Fibroblast of lung (primary cell): ENCODE measurements at regions not wholly inside any gene's neighbourhood (a gene's known extent, or its start where the extent isn't known, plus 50 kb on each side); places are given as distances from the start of the nearest gene placed in this dataset.
A peak's percentile ranks its signal among the peaks of the same experiment; 100 is the strongest.

ENCODE experiments used
- DNase-seq, 2 donors: peaks; one replicate each; pipeline versions ENCODE4 v3.0.0 to v3.0.0-alpha.2; 2010; ENCODE audit warnings: low read depth in 2 of 2
- H2AFZ ChIP-seq: 2 replicates; pipeline ENCODE4 v1.5.1; 2012; ENCODE audit warnings: low read length, control low read depth, inconsistent platforms
- H3K27ac ChIP-seq: 2 replicates; pipeline ENCODE4 v1.5.1; 2011; ENCODE audit warnings: low read length, control low read depth; ENCODE audit not compliant: insufficient read depth
- H3K27me3 ChIP-seq: 2 replicates; pipeline ENCODE4 v1.5.1; 2011; ENCODE audit warnings: mild to moderate bottlenecking, low read length; ENCODE audit not compliant: control insufficient read depth, insufficient read depth
- H3K36me3 ChIP-seq: 2 replicates; pipeline ENCODE4 v1.5.1; 2011; ENCODE audit warnings: low read length; ENCODE audit not compliant: control insufficient read depth, insufficient read depth
- H3K4me1 ChIP-seq: 2 replicates; pipeline ENCODE4 v1.5.1; 2011; ENCODE audit warnings: low read length; ENCODE audit not compliant: control insufficient read depth, insufficient read depth; ENCODE audit errors: extremely low read depth
- H3K4me2 ChIP-seq: 2 replicates; pipeline ENCODE4 v1.5.1; 2011; ENCODE audit warnings: low read length, control low read depth; ENCODE audit not compliant: insufficient read depth; ENCODE audit errors: extremely low read depth
- H3K4me3 ChIP-seq, 4 experiments: fragments of 200-600 bp in 1 of 4; sonication (generic) in 1 of 4; replicated peaks in 1 of 4; 2 replicates each; pipeline ENCODE4 v1.5.1; 2011 to 2016; ENCODE audit warnings: low read length in 4 of 4, low read depth in 3 of 4, mild to moderate bottlenecking in 3 of 4, control low read depth in 2 of 4, inconsistent platforms in 1 of 4, mixed read lengths in 1 of 4; ENCODE audit not compliant: insufficient read depth in 1 of 4; ENCODE audit errors: control extremely low read depth in 1 of 4
- H3K79me2 ChIP-seq: 2 replicates; pipeline ENCODE4 v1.5.1; 2012; ENCODE audit warnings: mild to moderate bottlenecking, low read length, inconsistent platforms; ENCODE audit not compliant: control insufficient read depth, insufficient read depth
- H3K9ac ChIP-seq: 2 replicates; pipeline ENCODE4 v1.5.1; 2011; ENCODE audit warnings: mild to moderate bottlenecking, low read length, control low read depth; ENCODE audit not compliant: insufficient read depth
- H3K9me3 ChIP-seq: 2 replicates; pipeline ENCODE4 v1.5.1; 2012; ENCODE audit warnings: low read depth, low read length; ENCODE audit not compliant: control insufficient read depth, insufficient read depth
- H4K20me1 ChIP-seq: 2 replicates; pipeline ENCODE4 v1.5.1; 2011; ENCODE audit warnings: low read length; ENCODE audit not compliant: control insufficient read depth, insufficient read depth; ENCODE audit errors: extremely low read depth
- CTCF ChIP-seq, 2 donors: IDR thresholded peaks in 1 of 2; conservative IDR thresholded peaks in 1 of 2; 1 replicate in 1 of 2; 2 replicates in 1 of 2; pipeline ENCODE4 v1.5.1; 2011 to 2012; ENCODE audit warnings: low read length in 2 of 2, control low read depth in 1 of 2, inconsistent platforms in 1 of 2, low read depth in 1 of 2, mild to moderate bottlenecking in 1 of 2
- EZH2 ChIP-seq: IDR thresholded peaks from 2 replicates; pipeline ENCODE4 v1.5.1; 2012; ENCODE audit warnings: low read length, control low read depth, mild to moderate bottlenecking; ENCODE audit errors: missing control alignments

- Histone ChIP-seq H3K9ac (no peak overlapping the region), H3K27me3 (no peaks in the 10 kb centered on the region), H3K4me2 (no peak overlapping the region), H3K27ac (no peak overlapping the region), H3K79me2 (no peaks in the 10 kb centered on the region), H3K9me3 (no peaks in the 10 kb centered on the region), H3K36me3 (no peaks in the 10 kb centered on the region), H3K4me3 (no peak overlapping the region), H4K20me1 (no peaks in the 10 kb centered on the region), H2AFZ (no peak overlapping the region), H3K4me1 (no peaks in the 10 kb centered on the region)
- TF ChIP-seq EZH2 (no peak), CTCF (conservative IDR thresholded peaks at IDR 0.05 in 1 of 2, IDR thresholded peaks at IDR 0.05 in 1 of 2; ENCODE audit: low read depth in 1 of 2, low read length in 2 of 2) (no peak)
- no peak for DNase-seq
These were observed 102.9 kb upstream of the ETV1 start for GRCh38 chr7:14092331-14092730.

GRCh38 chr7:14085901-14086300 is 96.4 kb upstream of the ETV1 start:
- H3K27ac ChIP-seq: no peak overlapping the region
- H3K79me2 ChIP-seq: no peaks in the 10 kb centered on the region
- H2AFZ ChIP-seq: no peak overlapping the region
- H3K36me3 ChIP-seq: no peaks in the 10 kb centered on the region
- peak in 1 of 2 donors; percentile 14 for DNase-seq
- H3K27me3 ChIP-seq: no peaks in the 10 kb centered on the region
- no peaks in the 10 kb centered on the region for H3K4me1 ChIP-seq
- TF ChIP-seq EZH2: no peak
- no peak overlapping the region for H3K4me2 ChIP-seq
- no peak overlapping the region for H3K9ac ChIP-seq
- H3K4me3 ChIP-seq: no peak overlapping the region
- no peaks in the 10 kb centered on the region for H4K20me1 ChIP-seq
- no peaks in the 10 kb centered on the region for H3K9me3 ChIP-seq

- no peaks in the 10 kb centered on the region for H3K27me3 ChIP-seq
- H2AFZ ChIP-seq: no peak overlapping the region
- H3K4me2 ChIP-seq: no peak overlapping the region
- H3K36me3 ChIP-seq: no peaks in the 10 kb centered on the region
- H3K79me2 ChIP-seq: no peaks in the 10 kb centered on the region
- no peaks in the 10 kb centered on the region for H3K9me3 ChIP-seq
- no peaks in the 10 kb centered on the region for H3K4me1 ChIP-seq
- H4K20me1 ChIP-seq: no peaks in the 10 kb centered on the region
- no peak overlapping the region for H3K9ac ChIP-seq
- no peak for DNase-seq
- no peak overlapping the region for H3K4me3 ChIP-seq
- no peak for TF ChIP-seq EZH2
- TF ChIP-seq CTCF (conservative IDR thresholded peaks at IDR 0.05 in 1 of 2, IDR thresholded peaks at IDR 0.05 in 1 of 2; ENCODE audit: low read depth in 1 of 2, low read length in 2 of 2): no peak
- H3K27ac ChIP-seq: no peak overlapping the region
These were observed 94.3 kb upstream of the ETV1 start for GRCh38 chr7:14083761-14084160.
